ENCODE measurements at regions not wholly inside any gene's neighbourhood (a gene's known extent, or its start where the extent isn't known, plus 50 kb on each side); places are given as distances from the start of the nearest gene placed in this dataset.

DNA sequence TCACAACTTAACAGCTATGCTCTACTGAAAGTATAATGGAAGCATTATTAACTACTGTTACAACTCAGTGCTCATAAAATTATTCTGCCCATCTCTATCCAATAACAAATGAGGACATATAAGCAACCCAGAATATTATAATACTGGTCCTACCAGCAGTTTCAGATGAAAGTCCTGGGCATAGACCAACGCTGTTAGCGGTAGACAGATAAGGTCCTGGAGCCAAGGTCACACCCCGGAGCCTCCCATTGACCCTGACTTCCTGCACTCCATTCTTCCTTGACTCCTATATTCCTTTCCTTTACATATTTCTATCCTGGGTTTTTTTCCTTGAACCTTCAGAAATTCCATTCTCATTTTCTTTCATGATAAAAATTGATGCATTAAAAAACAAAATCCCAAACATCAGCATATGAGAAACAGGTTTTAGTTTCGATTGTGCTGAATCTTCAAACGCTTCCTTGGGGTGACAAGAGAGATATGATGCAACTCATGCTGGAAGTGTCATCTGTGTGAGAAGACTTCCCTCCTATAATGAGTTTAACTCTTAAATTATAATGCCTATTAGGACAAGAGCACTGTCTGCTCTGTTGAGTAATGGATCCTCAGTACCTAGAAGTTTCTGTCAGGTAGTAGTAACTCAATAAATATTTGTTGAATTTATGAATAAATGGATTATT, 831.1 kb downstream of the LRRIQ3 start:
- TF ChIP-seq, protein P1, sequence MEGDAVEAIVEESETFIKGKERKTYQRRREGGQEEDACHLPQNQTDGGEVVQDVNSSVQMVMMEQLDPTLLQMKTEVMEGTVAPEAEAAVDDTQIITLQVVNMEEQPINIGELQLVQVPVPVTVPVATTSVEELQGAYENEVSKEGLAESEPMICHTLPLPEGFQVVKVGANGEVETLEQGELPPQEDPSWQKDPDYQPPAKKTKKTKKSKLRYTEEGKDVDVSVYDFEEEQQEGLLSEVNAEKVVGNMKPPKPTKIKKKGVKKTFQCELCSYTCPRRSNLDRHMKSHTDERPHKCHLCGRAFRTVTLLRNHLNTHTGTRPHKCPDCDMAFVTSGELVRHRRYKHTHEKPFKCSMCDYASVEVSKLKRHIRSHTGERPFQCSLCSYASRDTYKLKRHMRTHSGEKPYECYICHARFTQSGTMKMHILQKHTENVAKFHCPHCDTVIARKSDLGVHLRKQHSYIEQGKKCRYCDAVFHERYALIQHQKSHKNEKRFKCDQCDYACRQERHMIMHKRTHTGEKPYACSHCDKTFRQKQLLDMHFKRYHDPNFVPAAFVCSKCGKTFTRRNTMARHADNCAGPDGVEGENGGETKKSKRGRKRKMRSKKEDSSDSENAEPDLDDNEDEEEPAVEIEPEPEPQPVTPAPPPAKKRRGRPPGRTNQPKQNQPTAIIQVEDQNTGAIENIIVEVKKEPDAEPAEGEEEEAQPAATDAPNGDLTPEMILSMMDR (IDR thresholded peaks at IDR 0.05) = no peak
- TF ChIP-seq POLR2A (IDR thresholded peaks at IDR 0.05) = no peak
- TF ChIP-seq EP300 (IDR thresholded peaks at IDR 0.05) = no peak
- no peak for TF ChIP-seq POLR2AphosphoS5 (IDR thresholded peaks at IDR 0.05)
